Spinal cord (tissue), 9 donors: ENCODE measurements at regions not wholly inside any gene's neighbourhood (a gene's known extent, or its start where the extent isn't known, plus 50 kb on each side); places are given as distances from the start of the nearest gene placed in this dataset.

Experiments used
- DNase-seq, 6 donors: peaks; one replicate each; pipeline versions ENCODE4 v3.0.0 to v3.0.0-alpha.2; 2013 to 2015; ENCODE audit warnings: low spot score in 6 of 6, low read depth in 4 of 6
- H3K27ac ChIP-seq: one replicate; pipeline ENCODE4 v1.5.1; 2013; ENCODE audit warnings: low read depth, low read length, control low read depth
- H3K27me3 ChIP-seq: one replicate; pipeline ENCODE4 v1.6.1; 2013; ENCODE audit warnings: low read length; ENCODE audit not compliant: control insufficient read depth, insufficient read depth
- H3K36me3 ChIP-seq: one replicate; pipeline ENCODE4 v1.6.1; 2013; ENCODE audit warnings: low read length; ENCODE audit not compliant: control insufficient read depth, insufficient read depth
- H3K4me1 ChIP-seq: one replicate; pipeline ENCODE4 v1.6.1; 2013; ENCODE audit warnings: low read length; ENCODE audit not compliant: control insufficient read depth, insufficient read depth
- H3K4me3 ChIP-seq: one replicate; pipeline ENCODE4 v1.5.1; 2013; ENCODE audit warnings: low read depth, low read length, control low read depth
- H3K9me3 ChIP-seq: one replicate; pipeline ENCODE4 v1.6.1; 2013; ENCODE audit warnings: low read length; ENCODE audit not compliant: control insufficient read depth, insufficient read depth
- WGBS: methylation state at CpG from one replicate; pipeline ENCODE4 v1.1.5; 2013; ENCODE audit warnings: missing lambda C conversion rate; ENCODE audit not compliant: insufficient coverage; 5-methylcytosine and 5-hydroxymethylcytosine counted together
- donor health status: healthy.

DNA sequence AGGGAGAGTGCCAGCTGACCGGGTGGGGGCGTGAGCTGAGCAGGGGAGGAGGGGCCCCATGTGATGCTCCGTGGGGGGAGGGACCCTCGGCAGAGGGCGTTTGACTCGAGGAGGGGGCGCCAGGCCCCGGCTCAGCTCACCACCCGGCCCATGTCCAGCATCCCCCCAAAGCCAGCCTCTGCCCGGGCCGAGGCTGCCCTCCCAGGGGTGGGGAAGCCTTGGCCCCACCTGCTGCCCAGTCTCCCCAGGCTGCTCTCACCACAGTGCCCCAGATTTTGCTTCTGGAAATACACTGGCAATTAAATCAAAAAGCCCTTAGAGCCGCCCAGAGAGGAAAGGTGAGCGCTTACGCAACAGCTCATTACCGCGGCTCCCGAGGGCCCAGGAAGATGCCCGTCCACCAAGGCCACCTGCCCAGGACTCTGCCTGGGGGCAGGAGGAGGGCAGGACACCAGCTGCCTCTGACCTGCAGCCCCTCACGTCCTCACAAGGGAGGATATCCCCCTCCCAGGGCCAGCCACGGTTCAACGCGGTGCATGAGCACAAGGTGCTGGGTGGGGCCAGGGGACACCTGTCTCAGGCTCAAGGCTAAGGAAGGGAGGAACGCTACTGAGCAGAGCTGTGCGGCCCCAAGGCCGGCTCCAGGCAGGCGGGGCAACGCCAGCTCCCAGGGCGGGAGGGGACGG, 70.0 kb upstream of the INPP5A start:
- Histone ChIP-seq H3K4me1 (peaks cover 81% of the 10 kb centered on the region), H3K27me3 (no peaks in the 10 kb centered on the region), H3K27ac (peak overlapping the region; percentile 52), H3K36me3 (peaks cover 4% of the 10 kb centered on the region), H3K4me3 (no peak overlapping the region), H3K9me3 (no peaks in the 10 kb centered on the region)
- 56% methylated on average over 21 of the region's 29 CpGs for WGBS
- DNase-seq: no peak

DNA sequence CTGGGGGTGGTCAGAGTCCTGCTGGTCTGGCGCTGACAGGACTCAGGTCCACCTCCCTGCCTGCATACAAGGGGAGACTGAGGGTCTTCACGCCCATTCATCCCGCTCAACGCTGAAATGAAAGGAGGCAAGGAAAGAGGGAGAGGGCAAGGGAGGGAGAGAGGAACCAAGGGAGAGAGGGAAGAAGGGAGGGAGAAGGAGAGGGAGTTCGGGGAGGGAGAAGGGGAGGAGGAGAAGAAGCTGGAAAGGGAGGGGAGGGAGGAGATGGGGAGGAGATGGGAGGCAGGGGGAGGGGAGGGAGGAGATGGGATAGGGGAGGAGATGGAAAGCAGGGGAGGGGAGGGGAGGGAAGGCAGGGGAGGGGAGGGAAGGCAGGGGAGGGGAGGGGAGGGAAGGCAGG, 69.4 kb upstream of the INPP5A start:
- H3K4me3 ChIP-seq: no peak overlapping the region
- DNase-seq: no peak
- WGBS: 53% methylated on average over 2 of the region's 5 CpGs
- H3K27ac ChIP-seq: peak overlapping the region; percentile 52
- peaks cover 79% of the 10 kb centered on the region for H3K4me1 ChIP-seq
- H3K27me3 ChIP-seq: no peaks in the 10 kb centered on the region
- H3K36me3 ChIP-seq: peaks cover 4% of the 10 kb centered on the region
- no peaks in the 10 kb centered on the region for H3K9me3 ChIP-seq

DNA sequence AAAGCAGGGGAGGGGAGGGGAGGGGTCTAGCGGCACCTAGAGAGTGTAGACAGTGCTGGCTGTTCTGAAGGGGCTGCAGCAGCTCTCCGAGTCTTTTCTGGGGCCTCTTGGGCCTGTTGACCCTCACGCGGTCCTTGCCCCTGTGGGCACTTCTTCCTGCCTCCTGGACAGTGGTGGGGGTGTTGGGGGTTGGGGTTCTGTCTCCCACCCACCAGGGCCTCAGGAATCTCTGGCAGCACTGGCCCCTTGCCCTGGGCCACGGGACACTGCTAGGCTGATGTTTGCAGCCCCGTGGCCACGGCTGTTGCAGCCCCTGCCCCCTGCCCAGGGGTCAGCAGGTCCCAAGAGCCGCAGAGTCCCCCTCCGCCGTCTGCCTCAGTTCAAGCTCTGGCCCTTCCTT, 68.9 kb upstream of the INPP5A start:
- 77% methylated on average over 5 of the region's 10 CpGs for WGBS
- H3K4me3 ChIP-seq: no peak overlapping the region
- H3K27ac ChIP-seq: peak overlapping the region; percentile 89
- peaks cover 4% of the 10 kb centered on the region for H3K36me3 ChIP-seq
- no peaks in the 10 kb centered on the region for H3K27me3 ChIP-seq
- no peak for DNase-seq
- no peaks in the 10 kb centered on the region for H3K9me3 ChIP-seq
- peaks cover 75% of the 10 kb centered on the region for H3K4me1 ChIP-seq

DNA sequence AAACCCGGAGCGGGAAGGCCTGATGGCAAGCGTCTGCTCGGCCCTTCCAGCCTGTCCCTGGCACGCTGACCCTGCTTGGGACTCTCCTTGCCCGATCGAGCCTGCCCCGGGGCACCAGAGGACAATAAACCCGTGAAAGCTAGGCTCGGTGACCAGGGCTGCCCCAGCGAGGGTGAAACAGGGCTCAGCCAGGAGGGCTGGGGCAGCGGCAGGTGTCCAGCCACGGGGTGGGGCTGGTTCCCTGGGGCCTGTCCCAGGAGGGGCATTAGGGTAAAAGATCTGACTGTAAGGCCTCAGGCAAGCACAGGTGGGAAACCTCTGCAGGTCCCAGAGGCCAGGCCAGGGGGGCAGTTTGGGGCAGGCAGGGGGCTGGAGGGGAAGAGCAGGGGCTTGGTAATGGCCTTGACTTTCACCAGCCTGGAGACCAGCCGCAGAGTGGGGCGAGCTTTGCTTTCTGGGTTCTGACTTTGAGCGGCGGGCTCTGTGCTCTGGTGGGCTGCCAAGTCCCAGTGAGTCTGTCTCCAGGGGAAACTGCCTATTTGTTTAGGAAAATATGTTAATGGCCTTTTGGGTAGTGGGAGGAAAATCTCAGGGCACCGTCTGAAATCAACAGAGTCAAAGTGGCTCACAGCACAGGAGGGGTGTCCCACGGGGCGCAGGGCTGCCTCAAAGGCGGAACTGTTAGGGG, 68.2 kb upstream of the INPP5A start:
- WGBS: 40% methylated on average over 21 of the region's 21 CpGs
- Histone ChIP-seq H3K27me3 (no peaks in the 10 kb centered on the region), H3K9me3 (no peaks in the 10 kb centered on the region), H3K4me1 (peaks cover 68% of the 10 kb centered on the region), H3K4me3 (no peak overlapping the region), H3K36me3 (peaks cover 4% of the 10 kb centered on the region), H3K27ac (peak overlapping the region; percentile 89)
- peak in 5 of 6 donors; percentile 44 to 90 (median 69) for DNase-seq

DNA sequence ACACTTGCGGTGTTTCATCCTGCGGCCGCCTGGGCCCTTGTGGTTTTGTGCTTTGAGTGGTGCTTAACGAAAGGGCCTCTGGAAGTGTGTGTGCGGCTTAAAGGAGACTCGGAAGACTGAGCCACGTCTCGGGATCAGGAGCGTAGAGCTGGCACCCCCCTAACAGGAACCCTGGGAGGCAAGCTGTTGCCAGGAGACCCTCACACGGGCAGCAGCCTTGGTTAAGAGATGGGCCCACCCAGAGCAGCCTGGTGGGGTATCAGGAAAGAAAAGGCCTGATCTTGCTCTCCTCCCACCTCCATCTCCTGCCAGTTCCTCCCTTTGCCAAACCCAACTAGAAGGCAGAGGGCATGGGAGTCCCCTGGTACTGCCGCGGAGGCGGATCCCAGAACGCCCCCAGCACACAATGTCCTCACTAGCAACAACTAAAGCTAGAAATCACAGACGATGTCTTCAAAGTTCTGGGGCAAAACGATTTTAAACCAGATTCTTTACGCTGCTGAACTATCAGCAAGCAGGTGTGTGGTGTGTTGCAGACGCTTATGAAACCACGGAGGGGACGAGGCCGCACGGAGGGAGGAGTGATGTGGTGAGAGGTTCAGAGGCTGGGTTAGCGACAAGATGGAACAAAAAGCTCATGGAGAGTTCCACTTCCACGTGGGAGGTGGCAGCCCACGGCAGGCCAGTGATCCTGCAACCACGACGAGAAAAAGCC, 67.0 kb upstream of the INPP5A start:
- H3K36me3 ChIP-seq: peaks cover 4% of the 10 kb centered on the region
- peak in 5 of 6 donors; percentile 38 to 88 (median 61) for DNase-seq
- no peaks in the 10 kb centered on the region for H3K27me3 ChIP-seq
- no peak overlapping the region for H3K4me3 ChIP-seq
- H3K27ac ChIP-seq: peak overlapping the region; percentile 49
- H3K9me3 ChIP-seq: no peaks in the 10 kb centered on the region
- H3K4me1 ChIP-seq: peaks cover 56% of the 10 kb centered on the region
- WGBS: 27% methylated on average over 25 of the region's 27 CpGs

DNA sequence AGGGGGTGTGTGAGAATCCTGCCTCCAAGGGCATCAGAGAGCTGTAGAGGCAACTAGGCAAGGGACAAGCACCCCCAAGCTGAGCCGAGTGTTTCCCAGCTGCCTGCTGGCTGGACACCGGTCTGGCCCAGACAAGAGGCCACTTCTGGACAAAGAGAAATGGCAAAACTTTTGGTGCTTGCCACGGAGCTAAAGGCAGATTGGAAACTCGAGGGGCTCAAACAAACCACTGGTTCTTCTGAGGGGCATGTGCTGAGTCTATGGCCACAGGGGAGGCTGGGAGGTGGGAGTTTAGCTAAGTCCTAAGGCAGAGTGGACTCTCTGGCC, 66.5 kb upstream of the INPP5A start:
- WGBS: 38% methylated on average over 4 of the region's 4 CpGs
- no peak for DNase-seq
- Histone ChIP-seq H3K4me1 (peaks cover 51% of the 10 kb centered on the region), H3K27me3 (no peaks in the 10 kb centered on the region), H3K36me3 (peaks cover under 1% of the 10 kb centered on the region), H3K27ac (no peak overlapping the region), H3K9me3 (no peaks in the 10 kb centered on the region), H3K4me3 (no peak overlapping the region)

DNA sequence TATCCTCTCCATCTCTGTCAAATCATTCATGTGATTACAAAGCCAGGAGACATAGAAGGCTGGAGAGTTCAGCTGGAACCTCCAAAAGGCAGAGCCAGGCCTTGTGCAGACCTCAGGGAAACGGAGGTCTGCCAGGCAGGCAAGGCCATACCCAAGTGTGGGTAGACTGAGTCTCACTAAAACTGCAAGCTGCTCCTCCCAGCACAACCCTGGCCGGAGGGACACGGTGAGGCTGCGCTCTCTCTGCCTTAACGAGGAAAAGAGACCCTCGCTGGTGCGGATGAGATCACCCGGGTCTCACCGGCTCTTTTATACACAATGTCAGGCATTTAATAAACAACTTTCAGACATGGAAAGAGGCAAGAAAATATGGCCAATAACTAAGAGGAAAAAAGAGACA, 66.1 kb upstream of the INPP5A start:
- Histone ChIP-seq H3K27me3 (no peaks in the 10 kb centered on the region), H3K9me3 (no peaks in the 10 kb centered on the region), H3K27ac (no peak overlapping the region), H3K4me1 (peaks cover 47% of the 10 kb centered on the region), H3K36me3 (no peaks in the 10 kb centered on the region), H3K4me3 (no peak overlapping the region)
- WGBS: 87% methylated on average over 1 of the region's 9 CpGs
- DNase-seq: no peak

DNA sequence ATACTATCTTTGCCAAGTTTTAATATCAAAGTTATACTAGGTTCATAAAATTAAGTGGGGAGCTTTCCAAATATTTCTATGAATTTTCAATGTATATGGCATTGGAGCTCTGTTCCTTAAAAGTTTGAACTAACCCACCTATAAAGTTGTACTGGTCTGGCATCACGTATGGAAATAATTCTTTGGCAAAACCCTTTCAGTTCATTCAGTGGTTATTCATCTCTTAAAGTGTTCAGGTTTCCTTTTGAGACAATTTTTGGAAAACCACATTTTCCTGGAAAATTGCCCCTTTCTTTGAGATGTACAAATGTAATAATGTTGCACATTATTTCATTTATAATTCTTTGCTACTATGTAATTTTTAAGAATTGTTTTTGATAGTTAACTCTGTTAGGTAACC, 62.5 kb upstream of the INPP5A start:
- H3K27me3 ChIP-seq: no peaks in the 10 kb centered on the region
- H3K4me1 ChIP-seq: peaks cover 29% of the 10 kb centered on the region
- H3K4me3 ChIP-seq: no peak overlapping the region
- no peak for DNase-seq
- WGBS: no CpG with 5 or more reads among the region's 1 CpG
- no peak overlapping the region for H3K27ac ChIP-seq
- H3K9me3 ChIP-seq: no peaks in the 10 kb centered on the region
- no peaks in the 10 kb centered on the region for H3K36me3 ChIP-seq

DNA sequence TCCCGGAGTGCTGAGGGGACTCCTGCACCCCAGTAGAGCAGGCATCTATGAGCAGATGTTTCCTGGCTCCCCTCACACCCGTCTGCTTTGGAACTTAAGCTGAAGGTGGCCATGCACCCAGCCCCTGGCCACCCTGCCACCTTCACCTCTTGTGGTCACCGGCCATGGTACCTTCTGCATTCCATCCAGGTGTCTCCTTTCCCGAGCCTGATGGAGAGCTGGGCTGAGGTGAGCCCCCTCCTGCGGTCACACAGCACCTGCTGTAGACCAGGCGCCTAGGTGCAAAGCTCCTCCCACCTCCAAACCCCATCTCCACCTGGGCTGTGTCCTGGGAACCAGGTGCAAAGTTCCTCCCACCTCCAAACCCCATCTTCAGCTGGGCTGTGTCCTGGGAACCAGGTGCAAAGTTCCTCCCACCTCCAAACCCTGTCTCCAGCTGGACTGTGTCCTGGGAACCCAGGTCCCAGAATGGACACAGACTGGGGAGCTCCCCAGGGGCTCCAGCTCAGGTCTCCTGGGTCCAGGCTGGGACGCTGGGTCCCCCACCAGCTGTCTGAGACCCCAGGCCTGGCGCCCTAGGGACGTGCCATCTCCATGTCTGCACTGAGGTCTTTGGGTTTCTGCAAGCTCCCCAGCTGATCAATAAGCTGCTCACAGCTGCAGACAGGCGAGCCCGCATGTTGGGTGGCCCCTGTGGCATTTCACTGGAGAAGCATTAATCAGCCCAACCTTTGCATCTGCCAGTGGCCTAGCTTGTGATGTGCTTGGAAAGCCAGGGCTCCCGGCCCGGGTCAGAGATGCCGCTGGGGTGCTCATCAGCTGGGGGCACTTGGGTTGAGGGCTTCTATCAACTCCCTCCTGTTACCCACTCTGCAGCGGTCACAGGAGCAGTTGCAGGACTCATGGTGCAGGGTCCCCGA, 61.2 kb upstream of the INPP5A start:
- H3K36me3 ChIP-seq: no peaks in the 10 kb centered on the region
- DNase-seq: no peak
- peaks cover 20% of the 10 kb centered on the region for H3K4me1 ChIP-seq
- no peaks in the 10 kb centered on the region for H3K27me3 ChIP-seq
- WGBS: 82% methylated on average over 14 of the region's 16 CpGs
- no peaks in the 10 kb centered on the region for H3K9me3 ChIP-seq
- H3K4me3 ChIP-seq: no peak overlapping the region
- no peak overlapping the region for H3K27ac ChIP-seq
